ENCODE measurements at regions not wholly inside any gene's neighbourhood (a gene's known extent, or its start where the extent isn't known, plus 50 kb on each side); places are given as distances from the start of the nearest gene placed in this dataset.
"Not testable (repeated sequence)": the region's sequence is repeated elsewhere in the genome, so short reads cannot be mapped to it uniquely, and the experiment has no call there.

- DNase-seq (ENCODE audit: low read depth in 2 of 2): no peak
These were observed 975.7 kb upstream of the WWC1 start for GRCh38 chr5:167315762-167316161.

- DNase-seq (ENCODE audit: low read depth in 2 of 2): no peak
These were observed 973.6 kb upstream of the WWC1 start for GRCh38 chr5:167317884-167318283.

- no peak for DNase-seq (ENCODE audit: low read depth in 2 of 2)
These were observed 972.2 kb upstream of the WWC1 start for GRCh38 chr5:167319243-167319642.

GRCh38 chr5:167320019-167320418, 971.4 kb upstream of the WWC1 start:
- no peak for DNase-seq (ENCODE audit: low read depth in 2 of 2)

GRCh38 chr5:167332309-167332708, 959.1 kb upstream of the WWC1 start:
- no peak for DNase-seq (ENCODE audit: low read depth in 2 of 2)

GRCh38 chr5:167336161-167336560, 955.3 kb upstream of the WWC1 start:
- DNase-seq (ENCODE audit: low read depth in 2 of 2): no peak

GRCh38 chr5:167339205-167339604, 952.2 kb upstream of the WWC1 start:
- DNase-seq (ENCODE audit: low read depth in 2 of 2): no peak

- DNase-seq (ENCODE audit: low read depth in 2 of 2): no peak
These were observed 945.0 kb upstream of the WWC1 start for GRCh38 chr5:167346461-167346860.

GRCh38 chr5:167348251-167348926, 943.1 kb upstream of the WWC1 start:
- DNase-seq (ENCODE audit: low read depth in 2 of 2): no peak

GRCh38 chr5:167348980-167349379, 942.5 kb upstream of the WWC1 start:
- no peak for DNase-seq (ENCODE audit: low read depth in 2 of 2)

- no peak for DNase-seq (ENCODE audit: low read depth in 2 of 2)
These were observed 940.1 kb upstream of the WWC1 start for GRCh38 chr5:167351316-167351715.

GRCh38 chr5:167352801-167353200, 938.6 kb upstream of the WWC1 start:
- no peak for DNase-seq (ENCODE audit: low read depth in 2 of 2)

- DNase-seq (ENCODE audit: low read depth in 2 of 2): no peak
These were observed 936.1 kb upstream of the WWC1 start for GRCh38 chr5:167355346-167355745.

- DNase-seq (ENCODE audit: low read depth in 2 of 2): no peak
These were observed 935.1 kb upstream of the WWC1 start for GRCh38 chr5:167356374-167356773.

GRCh38 chr5:167358868-167359492, 932.5 kb upstream of the WWC1 start:
- DNase-seq (ENCODE audit: low read depth in 2 of 2): no peak

- DNase-seq (ENCODE audit: low read depth in 2 of 2): no peak
These were observed 929.6 kb upstream of the WWC1 start for GRCh38 chr5:167361795-167362194.

GRCh38 chr5:167363065-167363464, 928.4 kb upstream of the WWC1 start:
- no peak for DNase-seq (ENCODE audit: low read depth in 2 of 2)

- DNase-seq (ENCODE audit: low read depth in 2 of 2): no peak
These were observed 916.3 kb upstream of the WWC1 start for GRCh38 chr5:167375125-167375524.

- DNase-seq (ENCODE audit: low read depth in 2 of 2): no peak
These were observed 912.3 kb upstream of the WWC1 start for GRCh38 chr5:167378894-167379723.

- DNase-seq (ENCODE audit: low read depth in 2 of 2): no peak
These were observed 910.0 kb upstream of the WWC1 start for GRCh38 chr5:167381457-167381856.

GRCh38 chr5:167389537-167389936, 901.9 kb upstream of the WWC1 start:
- no peak for DNase-seq (ENCODE audit: low read depth in 2 of 2)

GRCh38 chr5:167391286-167391685, 900.2 kb upstream of the WWC1 start:
- DNase-seq (ENCODE audit: low read depth in 2 of 2): not testable (repeated sequence)

GRCh38 chr5:167392240-167392639, 899.2 kb upstream of the WWC1 start:
- DNase-seq (ENCODE audit: low read depth in 2 of 2): no peak

All from activated CD8-positive, alpha-beta memory T cell treated with anti-CD3 and anti-CD28 coated beads for 4 hours (primary cell).